ENCODE measurements at regions not wholly inside any gene's neighbourhood (a gene's known extent, or its start where the extent isn't known, plus 50 kb on each side); places are given as distances from the start of the nearest gene placed in this dataset.
"Not testable (repeated sequence)": the region's sequence is repeated elsewhere in the genome, so short reads cannot be mapped to it uniquely, and the experiment has no call there.

DNA sequence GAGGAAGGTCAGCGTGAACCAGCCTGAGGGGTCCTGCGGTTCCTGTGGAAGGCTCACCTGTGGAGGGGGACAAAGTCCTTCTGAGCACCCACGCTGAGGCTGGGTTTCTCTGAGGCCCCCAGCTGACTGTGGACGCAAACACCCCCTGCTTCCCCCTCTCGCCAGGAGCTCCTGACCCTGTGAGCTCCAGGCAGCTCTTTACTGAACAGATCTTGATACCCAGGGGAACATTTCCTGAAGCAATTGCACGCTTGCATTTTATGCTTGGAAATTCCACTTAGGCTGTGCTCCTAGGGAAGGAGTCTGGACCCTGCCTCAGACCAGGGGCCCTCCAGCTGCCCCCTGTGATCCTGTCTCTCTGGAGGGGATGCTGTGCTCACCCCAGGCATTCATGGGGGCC, 454.2 kb upstream of the B3GAT1 start:
- no peak for DNase-seq (ENCODE audit: low read depth)

DNA sequence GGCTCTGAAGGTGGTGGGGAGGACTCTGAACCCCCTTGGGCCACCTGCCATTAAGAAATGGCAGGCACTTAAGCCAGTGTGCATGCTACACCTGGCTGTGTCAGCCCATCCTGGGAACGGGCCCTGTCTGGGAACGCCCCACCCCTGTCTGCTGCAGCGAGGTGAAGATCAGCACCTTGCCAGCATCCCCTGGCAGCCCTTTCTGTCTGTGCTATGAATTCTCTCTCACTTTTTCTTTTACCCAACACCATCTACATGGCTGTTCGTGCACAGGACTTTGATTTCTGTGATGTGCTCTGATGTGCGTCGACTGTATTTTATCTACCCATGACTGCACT, 452.9 kb upstream of the B3GAT1 start:
- DNase-seq (ENCODE audit: low read depth): no peak

DNA sequence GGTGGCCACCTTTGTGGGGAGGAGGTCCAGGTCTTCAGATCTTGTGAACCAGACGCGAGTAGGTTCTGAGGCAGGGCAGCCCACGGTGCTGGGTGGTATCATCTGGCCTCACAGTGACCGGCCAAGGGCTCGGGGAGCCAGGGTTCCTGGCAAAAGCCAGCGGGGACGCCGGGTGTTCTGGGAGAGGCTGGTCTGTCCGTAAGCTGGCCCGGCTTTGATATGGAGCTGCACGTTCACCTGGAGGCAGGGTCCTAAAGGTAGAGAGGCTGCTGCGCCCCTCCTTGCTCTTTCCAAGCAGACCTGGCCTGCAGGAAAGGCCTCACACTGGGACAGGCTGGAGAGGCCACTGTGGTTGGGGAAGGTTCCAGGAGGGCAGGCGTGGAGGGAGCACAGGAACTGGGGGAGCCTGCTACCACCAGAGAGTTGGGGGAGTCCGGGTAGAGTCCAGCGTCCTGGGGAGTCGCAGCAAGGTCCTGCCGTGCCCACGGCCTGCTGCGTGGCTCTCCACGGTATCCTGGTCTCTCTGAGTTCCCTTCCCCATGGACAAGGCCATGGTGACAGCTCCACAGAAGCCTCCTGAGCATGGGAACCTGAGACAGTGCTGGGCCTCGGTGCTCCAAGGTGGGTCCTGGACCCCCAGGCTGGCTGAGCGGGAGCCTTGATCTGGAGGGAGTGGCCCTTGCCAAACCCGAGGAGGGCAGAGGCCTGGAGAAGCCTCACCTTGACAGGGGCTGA, 452.4 kb upstream of the B3GAT1 start:
- no peak for DNase-seq (ENCODE audit: low read depth)

DNA sequence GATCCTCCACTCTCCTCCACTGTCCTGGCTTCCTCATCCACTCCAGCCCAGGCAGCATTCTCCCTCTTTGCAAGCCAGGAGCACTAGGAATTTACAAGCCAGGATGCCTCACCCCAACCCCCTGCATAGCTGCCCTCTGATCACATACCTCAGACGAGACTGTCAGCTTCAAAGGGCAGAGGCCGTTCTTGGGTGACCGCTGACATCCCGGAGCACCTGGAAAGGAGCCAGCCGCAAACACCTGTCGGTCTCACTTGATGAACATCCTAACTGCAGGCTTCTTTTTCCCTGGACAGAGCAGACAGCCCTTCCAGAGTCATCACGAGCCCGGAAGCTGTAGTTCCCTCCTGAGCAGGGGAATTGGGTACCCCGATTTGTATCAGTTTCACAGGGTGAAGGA, 451.3 kb upstream of the B3GAT1 start:
- DNase-seq (ENCODE audit: low read depth): no peak

DNA sequence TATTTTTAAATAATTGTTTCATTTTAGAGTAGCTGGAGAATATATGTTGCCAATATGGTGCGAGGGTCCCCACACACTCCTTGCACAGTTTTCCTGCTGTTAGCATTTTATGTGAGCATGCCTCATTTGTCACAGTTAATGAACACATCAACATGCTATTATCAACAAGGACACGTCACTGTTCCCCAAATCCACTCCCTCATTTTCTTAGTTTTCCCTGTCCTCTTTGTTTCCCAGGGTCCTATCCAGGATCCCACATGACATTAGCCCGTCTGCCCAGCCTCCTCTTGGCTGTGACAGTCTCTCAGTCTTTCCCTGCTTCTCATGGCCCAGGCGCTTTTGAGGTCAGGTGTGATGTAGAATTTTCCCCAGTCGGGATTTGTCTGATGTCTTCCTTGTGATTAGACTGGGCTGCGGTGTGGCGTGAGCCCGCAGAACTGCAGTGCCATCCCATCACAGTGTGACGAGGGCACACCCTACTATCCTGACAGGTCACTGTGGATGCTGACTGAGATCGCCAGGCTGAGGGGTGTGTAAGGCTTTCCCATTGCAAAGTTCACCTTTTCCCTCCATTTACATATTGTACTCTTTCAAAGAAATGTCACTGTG, 450.6 kb upstream of the B3GAT1 start:
- no peak for DNase-seq (ENCODE audit: low read depth)

DNA sequence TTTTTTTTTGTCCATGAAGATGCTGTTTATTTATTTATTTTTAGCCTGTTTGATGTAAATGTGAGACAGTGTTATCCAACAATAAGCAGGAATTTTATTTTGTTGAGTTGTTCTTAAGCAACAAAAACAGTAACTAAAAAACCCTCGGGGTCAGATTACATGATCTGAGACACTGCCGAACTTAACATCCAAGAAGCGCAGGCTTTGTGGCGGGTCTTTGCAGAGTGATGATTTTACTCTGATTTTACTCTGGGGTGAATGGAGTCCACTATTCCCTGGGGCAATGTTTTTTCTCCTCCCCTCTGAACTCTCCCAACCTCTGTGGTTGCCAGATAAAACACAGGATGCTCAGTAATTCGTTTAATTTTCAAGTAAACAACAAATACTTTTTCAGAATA, 450.1 kb upstream of the B3GAT1 start:
- DNase-seq (ENCODE audit: low read depth): no peak

DNA sequence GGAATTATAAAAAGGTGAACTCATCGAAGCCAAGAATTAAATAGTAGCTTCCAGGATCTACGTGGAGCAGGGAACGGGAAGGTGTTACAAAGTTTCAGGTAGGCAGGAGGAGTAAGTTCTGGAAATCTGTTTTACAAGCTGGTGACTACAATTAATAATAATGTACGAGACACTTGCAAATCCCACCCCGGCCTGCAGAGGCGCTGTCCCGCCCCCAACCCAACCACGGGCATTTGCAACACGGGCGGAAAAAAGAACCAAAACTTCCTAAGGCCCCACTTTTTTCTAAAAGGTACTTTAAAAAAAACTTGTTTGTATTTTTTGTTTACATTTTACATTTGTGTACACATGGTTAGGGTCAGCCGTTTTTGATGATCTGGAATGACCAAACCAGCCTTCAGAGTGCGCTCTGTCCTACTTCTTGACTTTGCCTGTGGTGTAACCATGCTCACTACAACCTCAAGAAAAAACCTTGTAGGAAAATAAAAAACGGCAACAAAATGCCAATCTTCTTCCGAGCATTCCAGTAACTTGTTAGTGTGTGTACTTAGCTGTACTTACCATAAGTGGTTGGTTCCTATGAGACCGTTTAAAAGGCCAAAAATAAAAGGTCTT, 449.6 kb upstream of the B3GAT1 start:
- DNase-seq (ENCODE audit: low read depth): no peak

DNA sequence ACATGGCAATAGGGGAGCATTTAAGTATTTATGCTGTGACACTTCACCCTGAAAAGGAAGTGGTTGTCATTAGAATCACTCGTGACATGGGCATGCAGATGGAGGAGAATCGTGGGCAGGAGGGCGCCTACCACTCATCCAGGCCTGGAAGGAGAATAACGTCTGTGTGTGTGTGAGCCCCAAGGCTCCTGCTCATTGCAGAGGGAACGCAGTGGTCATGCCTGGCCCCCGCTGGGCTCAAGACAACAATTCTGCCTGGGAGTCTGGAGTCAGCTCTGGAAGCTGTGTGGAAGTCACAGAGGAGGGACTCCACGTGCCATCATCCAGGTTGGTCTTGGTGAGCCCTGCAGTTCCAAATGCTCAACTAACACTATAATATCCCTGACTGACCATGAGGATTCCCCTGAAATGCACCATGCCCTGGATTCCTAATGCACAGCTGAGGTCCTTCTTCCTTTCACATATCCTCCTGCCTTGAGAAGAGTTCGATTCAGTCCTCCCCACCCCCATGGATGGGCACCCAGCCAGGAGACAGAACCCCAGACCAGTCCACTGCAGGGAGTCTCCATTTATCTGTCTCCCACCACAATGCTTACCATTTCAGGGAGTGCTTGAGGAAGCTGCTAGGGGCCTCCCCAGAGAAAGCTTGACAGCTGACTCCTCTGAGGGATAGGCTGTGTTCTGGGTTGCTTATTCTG, 446.9 kb upstream of the B3GAT1 start:
- DNase-seq (ENCODE audit: low read depth): no peak

DNA sequence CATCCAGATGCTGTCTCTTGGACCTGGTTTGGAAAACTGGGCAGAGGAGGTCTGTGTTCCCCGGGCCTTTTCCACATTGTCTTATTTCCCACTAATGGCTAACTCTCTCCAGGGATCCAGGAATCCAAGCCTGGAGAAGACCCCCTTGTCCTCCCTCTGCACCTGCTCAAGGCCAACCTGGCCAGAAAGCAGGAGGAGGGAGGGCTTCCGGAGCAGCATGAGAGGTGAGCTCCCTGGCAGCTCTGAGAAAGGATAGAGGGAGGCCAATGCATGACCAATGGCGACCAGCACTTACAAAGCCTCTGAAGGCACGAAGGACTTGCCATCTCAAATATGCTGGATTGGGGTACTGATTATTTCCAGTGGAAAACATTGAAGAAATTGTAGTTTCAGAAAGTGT, 445.0 kb upstream of the B3GAT1 start:
- no peak for DNase-seq (ENCODE audit: low read depth)

DNA sequence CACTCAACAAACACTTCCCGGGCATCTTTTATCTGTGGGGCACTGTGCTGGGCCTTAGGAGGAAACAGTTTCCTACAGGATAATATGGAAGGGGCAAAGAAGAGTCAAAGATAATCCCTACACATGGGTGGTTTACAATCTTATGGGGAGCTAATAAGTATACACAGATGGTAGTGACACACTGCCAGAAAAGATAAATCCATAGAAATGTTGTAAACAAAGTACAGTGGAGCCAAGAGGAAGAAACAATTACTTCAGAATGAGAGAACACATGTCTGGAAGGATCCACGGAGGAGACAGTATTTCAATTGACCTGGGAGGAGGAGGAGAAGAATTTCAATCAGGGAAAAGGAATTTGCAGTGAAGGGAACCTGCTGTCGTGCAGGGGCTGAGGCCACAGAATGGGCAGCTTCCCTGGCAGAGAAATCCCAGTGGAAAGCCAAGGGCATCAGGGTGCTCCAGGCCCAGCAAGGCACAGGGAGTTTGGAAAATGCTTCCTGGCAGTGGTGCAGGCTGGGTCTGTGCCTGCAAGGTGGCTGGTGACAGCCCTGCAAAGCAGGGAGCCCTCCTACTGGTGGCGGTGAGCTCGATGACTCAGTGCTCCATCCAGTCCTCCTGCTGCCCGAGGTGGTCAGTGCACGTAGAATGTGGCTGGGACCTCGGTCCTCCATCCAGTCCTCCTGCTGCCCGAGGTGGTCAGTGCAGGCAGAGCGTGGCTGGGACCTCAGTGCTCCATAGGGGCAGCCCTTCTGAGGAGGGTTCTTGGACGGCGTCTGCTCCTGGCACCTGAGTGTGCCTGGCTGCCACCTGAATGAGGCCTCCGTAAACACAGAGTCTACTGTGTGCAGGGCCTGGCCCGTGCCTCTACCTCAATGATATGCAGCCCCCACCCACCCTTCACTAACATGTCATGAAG, 444.3 kb upstream of the B3GAT1 start:
- no peak for DNase-seq (ENCODE audit: low read depth)

DNA sequence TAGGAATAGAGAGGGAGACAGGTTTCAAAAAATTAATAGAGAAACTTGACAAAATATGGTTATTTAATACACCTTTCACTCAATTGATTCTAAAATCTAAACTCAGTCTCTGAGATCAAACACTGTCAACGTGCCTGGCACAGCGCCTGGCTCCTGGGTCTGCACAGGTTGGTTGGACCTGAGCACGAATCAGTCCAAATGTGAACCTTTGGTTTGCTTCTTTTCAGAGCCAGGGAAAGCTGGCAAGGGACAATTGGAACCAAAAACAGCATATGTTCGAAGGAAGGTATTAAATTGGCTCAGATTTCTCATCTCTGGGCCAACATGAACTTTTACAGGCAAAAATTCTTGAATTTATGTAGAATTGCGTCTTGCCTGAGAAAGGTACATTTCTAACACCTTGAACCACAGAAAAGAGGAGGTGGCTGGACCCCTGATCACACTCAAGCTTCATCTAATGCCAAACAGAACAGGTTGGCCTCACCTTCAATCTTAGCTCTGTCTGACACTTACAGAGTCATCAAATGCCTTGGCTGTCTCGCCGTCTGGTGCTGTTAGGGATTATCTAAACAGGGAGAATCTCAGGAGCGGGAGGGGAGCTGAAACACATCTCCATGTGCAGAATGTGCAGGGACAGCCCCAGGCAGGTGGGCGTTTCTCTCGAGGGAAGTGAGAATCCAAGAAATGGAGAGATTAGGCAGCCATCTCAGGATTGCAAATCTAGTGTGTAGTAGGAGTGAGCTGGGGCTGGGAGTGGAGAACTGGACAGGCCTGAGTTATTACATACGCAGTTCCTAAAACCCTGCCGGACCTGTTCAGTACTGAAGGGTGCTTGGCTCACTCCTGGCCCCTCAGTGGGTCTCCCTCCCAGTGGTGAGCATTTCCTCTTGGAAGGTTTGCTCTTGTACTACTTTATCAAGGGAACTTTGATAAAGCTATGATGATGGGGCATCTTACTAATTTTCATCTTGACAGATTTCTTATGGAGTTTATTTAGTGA, 442.2 kb upstream of the B3GAT1 start:
- DNase-seq (ENCODE audit: low read depth): no peak

DNA sequence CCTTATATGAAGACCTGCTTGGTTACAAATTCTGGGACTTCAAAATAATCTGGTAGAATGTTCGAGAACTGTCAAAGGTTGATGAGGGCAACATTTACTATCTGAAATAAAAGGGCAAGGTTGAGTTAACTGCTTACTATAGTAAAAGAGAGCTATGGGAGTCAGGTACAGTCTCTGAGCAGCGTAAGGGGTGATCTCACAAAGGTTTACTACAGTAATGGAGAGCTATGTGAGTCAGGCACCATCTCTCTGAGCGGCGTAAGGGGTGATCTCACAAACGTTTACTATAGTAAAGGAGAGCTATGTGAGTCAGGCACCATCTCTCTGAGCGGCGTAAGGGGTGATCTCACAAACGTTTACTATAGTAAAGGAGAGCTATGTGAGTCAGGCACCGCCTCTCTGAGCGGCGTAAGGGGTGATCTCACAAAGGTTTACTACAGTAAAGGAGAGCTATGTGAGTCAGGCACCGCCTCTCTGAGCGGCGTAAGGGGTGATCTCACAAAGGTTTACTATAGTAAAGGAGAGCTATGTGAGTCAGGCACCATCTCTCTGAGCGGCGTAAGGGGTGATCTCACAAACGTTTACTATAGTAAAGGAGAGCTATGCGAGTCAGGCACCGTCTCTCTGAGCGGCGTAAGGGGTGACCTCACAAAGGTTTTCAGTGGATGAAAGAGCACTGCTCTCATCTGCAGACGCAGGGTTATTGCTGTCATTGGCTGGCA, 439.6 kb upstream of the B3GAT1 start:
- not testable (repeated sequence) for DNase-seq (ENCODE audit: low read depth)

DNA sequence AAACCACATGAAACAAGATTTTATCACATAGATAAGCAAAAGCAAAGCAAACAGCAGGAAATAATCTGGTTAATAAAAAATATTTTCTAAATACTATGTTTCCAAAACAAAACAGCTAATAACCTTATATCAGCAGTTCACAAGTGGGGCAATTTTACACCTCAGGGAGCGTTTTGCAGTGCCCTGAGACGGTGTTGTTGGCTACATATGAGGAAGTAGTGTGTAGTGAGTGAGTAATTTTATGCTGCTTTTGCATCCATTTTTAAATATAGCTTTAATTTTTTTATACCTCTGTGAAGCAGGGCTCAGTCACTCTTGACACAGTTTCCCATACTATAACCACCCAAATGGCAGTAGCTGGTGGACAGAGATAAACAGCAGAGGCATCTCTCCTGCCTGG, 438.5 kb upstream of the B3GAT1 start:
- no peak for DNase-seq (ENCODE audit: low read depth)

DNA sequence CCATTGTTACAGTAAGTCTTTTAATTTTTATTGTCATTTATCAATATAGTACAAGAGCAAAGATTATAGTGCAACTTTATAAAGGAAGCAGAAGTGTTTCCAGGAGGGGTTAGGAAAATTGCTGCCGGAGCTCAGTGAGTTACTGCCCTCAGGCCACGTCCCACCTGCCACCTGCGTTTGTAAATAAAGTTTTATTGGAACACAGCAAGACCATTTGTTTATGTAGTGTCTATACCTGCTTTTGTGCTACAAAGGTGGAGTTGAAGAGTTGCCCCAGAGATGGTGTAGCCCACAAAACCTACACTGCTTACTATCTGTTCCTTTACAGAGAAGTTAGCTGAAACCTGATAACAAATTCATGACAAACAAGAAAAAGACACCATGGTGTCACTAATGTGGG, 437.8 kb upstream of the B3GAT1 start:
- no peak for DNase-seq (ENCODE audit: low read depth)

DNA sequence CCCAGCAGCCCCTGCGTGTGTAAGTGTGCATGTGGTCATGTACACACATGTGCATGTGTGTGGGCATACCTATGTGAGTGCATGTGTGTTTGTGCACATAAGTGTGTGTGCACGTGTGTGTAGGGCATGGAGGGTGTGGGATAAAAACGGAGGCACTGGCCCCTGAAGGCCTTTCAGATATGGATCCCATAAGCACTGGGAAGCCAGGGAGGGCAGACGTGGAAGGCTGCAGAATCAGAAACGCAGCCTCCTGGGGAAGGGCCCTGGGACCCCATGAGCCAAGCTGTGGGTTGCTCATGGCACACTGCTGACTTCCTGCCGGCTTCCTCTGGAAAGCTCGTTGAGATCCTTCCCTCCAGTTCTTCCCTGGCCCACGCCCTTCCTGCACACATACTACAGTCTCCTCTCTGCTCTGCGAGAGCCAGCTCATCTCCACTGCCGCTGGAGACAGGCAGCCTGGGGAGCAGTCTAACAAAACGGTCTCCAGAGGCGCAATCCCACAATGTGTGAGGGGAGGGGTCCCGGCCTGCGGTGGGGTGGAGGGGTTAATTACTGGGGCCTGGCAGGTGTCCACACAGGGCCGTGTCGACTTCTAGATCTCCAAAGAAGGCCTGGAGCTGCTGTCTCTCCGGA, 435.2 kb upstream of the B3GAT1 start:
- DNase-seq (ENCODE audit: low read depth): no peak

DNA sequence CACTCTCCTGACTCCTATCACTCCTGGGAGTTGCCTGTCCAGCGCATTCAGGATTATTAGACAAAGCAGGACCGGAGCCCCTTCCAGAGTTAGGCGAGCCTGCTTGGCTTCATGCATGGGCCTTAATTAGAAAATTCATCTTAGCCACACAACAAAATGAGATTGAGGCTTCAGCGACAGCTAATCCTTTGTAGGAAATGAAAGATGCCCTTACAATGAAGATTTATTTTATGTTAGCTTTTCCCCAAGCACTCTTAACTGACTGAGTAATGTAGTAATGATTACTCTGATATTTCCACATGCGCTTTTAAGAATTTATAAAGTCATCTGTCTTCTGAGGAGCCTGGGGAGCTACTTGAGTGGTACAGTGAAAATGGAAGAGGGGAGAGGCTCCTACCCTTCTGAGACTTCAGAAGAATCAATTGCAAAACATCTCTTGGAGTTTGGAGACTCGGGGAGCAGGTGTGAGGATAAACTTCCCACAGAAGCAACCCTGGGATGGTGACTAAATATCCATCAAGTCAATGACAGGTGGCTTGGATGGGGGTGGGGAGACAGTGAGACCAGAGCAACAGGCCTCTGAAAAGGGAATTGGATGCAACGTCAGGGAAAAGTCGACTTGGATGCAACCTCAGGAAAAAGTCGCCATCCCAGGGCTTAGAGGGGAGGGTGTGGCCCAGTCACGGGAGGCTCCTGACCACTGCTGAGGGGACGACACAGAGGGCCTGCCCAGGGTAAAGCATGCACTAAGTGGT, 434.5 kb upstream of the B3GAT1 start:
- DNase-seq (ENCODE audit: low read depth): no peak

DNA sequence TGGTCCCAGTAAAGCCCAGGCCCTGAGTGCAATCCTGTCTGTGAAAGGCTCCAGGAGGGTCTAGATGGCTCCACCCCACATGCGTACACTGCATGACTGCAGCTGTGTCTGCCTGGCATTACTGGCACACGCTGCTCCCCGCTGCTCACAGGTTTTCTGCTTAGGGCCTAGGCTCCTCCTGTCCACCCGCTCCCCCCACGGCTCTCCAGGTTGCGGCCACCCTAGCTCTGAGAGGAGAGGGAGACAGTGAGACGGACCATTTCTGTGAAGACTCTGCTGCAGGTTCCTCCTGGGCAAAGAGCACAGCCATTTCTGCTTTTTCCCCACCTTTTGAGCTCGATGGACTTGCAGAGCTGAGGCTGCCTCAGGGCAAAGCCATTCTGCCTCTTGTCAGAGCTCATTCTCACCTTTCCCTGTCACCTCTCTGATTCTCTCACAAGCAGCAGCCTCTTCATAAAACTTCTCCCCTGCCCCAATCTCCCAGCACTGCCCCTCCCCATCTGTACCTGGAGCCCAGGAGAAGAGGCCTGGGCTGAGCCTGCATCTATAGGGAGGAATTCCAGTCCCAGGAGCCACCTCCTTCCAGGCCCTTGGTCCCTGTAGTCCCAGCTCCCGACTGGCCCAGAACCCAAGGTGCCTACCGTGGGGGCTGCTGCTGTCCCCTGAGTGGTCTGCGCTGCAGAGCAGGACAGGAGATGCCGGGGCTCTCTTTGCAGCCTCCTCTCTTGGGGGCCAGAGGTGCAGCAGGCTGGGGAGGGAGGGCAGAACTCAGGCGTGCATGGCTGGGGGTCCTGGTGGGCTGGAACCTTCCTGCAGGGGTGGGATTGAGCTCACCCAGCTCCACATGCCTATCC, 433.7 kb upstream of the B3GAT1 start:
- DNase-seq (ENCODE audit: low read depth): no peak

DNA sequence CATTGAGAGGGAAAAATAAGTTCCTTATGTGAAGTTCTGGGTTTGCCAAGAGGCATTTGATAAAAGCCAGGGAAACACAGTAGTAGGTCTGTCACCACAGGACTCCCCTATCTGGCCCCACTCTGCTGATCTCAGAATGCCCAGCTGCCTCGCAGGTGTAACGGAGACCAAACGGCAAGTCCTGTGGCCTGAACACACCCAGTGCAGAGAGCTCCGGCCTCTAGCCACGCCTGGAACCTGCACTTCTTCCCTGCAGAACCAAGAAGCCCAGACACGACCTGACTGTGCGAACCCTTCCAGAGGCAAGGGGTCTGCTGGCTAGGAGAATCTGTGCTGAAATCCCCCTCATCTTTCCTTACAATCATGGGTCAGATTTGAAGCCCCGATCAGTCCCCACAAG, 432.8 kb upstream of the B3GAT1 start:
- no peak for DNase-seq (ENCODE audit: low read depth)
